Jurkat, Clone E6-1 (cell line): ENCODE measurements at regions not wholly inside any gene's neighbourhood (a gene's known extent, or its start where the extent isn't known, plus 50 kb on each side); places are given as distances from the start of the nearest gene placed in this dataset.
"Not testable (repeated sequence)": the region's sequence is repeated elsewhere in the genome, so short reads cannot be mapped to it uniquely, and the experiment has no call there.

Experiments
- DNase-seq: peaks from one replicate; pipeline ENCODE4 v3.0.0-alpha.2; 2011; ENCODE audit warnings: low read depth, low spot score
- H3K4me3 ChIP-seq: 2 replicates; pipeline ENCODE4 v1.5.1; 2011; ENCODE audit warnings: mild to moderate bottlenecking, low read length, control low read depth, moderate library complexity

DNA sequence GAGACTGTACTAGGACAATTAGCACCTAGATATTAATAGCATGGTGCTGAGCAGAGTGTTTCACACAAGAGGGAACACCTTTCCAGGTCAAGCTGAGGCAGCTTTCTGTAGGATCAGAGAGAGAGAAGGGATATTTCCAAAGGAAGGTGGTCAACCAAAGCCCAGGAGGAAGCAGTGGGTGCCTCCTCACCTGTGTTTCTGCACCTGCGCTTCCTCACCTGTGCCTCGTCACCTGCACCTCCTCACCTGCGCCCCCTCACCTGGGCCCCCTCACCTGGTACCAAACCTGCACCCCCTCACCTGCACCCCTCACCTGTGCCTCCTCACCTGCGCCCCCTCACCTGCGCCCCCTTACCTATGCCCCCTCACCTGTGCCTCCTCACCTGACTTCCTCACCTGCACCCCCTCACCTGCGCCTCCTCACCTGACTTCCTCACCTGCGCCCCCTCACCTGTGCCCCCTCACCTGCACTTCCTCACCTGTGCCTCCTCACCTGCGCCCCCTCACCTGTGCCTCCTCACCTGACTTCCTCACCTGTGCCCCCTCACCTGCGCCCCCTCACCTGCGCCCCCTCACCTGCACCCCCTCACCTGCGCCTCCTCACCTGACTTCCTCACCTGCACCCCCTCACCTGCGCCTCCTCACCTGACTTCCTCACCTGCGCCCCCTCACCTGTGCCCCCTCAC lies 67.9 kb downstream of the TTLL2 start:
- DNase-seq = no peak
- H3K4me3 ChIP-seq = no peak overlapping the region

DNA sequence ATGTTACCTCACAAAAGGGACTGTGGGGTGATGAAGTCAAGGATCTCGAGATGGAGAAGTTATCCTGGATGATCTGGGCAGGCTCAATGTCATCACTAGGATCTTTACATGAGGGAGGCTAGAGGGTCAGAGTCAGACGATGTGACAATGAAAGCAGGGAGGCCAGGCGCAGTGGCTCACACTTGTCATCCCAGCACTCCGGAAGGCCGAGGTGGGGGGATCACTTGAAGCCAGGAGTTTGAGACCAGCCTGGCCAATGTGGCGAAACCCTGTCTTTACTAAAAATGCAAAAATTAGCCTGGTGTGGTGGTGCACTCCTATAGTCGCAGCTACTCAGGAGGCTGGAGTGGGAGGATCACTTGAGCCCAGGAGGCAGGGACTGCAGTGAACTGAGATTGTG lies 68.8 kb downstream of the TTLL2 start:
- DNase-seq = no peak
- no peak overlapping the region for H3K4me3 ChIP-seq

DNA sequence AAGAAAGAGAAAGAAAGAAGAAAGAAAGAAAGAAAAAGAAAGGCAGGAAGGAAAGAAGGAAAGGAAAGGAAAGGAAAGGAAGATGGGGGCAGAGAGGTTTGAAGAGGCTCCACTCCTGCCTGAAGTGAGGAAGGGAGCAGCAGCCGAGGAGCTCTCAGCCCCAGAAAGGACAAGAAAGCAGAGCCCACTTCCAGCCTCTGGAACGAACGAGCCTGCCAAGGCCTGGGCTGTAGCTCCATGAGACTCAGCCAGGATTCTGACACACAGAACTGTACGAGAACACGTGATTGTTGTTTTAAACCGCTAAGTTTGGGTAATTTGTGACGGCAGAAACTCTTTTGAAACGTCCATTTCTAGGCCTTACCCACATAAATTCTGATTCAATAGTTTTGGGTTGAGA lies 69.5 kb downstream of the TTLL2 start:
- no peak for DNase-seq
- H3K4me3 ChIP-seq = no peak overlapping the region

DNA sequence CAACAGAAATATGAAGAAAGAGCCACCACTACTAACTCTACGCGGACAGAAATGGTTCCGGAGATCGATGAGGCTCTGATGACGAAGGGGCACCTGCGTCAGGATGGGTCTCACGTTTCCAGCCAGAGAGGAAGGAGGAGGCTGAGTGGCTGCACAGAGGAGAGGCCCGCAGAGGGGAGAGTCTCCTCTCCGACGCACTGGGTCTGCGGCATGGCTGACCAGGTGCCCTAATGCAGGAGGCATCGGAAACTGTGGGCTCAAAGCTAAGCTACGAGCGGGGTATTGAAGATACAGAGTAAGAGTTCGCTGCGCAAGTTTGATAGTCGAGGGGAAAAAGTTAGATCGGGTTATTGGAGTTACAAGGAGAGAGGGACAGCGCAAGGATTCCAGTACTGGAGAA lies 69.9 kb downstream of the TTLL2 start:
- H3K4me3 ChIP-seq = no peak overlapping the region
- DNase-seq = no peak

DNA sequence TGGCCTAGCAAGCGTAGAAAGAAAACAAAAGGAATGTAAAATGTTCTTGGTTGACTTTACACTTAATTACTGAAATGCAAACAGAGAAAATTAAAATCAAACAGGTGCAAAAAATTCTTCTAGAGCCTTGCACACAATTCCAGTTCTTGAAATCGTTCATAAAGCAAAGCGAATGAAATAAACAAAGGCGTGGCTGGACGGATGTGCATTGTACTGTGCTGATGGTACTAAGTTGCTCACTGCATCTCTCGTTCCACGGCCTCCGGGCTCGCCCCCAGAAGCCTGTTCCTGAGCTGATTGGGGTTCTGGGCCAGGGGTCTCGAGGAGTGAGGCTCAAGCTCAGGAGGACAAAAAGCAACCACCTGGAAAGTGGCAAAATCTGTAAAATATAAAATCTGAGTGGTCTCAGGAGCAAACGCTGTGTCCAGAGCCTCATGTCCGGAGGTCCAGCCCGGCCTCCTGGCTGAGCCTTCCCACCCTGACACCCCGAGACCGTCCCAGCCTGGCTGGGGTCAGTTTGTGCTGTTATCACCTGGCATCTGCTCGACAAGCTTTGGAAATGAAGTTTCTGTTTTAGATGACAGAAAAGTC lies 71.3 kb downstream of the TTLL2 start:
- no peak overlapping the region for H3K4me3 ChIP-seq
- DNase-seq = no peak

DNA sequence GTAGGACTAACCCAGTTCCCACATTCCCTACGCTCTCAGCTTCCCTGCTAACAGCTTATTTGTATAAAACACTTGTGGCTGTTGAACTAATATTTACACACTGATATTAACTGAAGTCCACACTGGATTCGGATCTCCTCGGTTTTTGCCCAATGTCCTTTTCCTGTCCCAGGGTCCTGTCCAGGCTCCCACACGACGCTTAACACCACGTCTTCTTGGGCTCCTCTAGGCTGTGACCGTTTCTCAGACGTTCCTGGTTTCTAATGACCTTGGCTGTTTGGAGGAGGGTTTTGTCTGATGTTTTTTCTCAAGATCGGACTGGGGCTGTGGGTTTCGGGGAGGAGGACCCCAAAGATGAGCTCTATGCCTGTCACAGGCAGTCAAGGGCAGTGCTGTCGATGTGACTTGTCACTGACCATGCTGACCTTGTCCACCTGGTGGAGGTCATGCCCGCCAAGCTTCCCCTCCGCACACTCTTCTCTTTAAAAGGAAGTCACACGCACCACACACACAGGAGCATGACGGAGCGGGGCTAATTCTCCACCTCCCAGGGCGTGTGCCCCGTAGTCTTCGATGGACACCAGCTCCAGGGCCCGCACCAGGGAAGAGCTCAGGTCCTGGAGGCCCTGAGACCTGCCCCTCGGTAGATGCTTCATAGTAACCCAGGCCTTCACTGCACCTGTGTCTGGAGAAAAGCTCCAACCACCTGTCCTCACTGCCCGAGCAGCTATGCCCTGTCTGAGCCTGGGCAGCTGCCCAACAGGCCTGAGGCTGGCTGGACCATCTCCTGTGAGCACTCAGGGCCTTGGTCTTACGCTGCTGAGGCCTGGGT lies 72.0 kb downstream of the TTLL2 start:
- DNase-seq = no peak

DNA sequence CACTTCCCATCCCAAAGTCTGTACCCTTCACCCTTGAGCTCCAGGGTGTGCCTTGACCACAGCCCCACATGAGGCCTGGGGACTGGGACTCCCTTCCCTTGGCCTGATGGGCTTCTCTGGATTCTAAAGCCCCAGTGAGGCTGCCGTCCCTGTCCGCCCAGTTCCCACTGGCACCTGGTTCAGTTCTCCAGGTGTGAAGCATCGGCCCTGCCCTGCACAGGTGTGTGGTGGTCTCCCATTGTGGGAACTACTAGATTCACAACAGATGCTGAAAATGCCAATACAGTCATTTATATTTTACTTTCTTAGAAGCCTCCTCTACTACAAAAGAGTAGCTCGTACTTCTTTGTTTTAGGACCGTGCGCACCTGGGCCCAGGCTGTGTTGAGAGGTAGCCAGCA lies 72.8 kb downstream of the TTLL2 start:
- no peak for DNase-seq
- no peak overlapping the region for H3K4me3 ChIP-seq

More for the DNA sequence above, 72.0 kb downstream of the TTLL2 start:
- H3K4me3 ChIP-seq = no peak overlapping the region

DNA sequence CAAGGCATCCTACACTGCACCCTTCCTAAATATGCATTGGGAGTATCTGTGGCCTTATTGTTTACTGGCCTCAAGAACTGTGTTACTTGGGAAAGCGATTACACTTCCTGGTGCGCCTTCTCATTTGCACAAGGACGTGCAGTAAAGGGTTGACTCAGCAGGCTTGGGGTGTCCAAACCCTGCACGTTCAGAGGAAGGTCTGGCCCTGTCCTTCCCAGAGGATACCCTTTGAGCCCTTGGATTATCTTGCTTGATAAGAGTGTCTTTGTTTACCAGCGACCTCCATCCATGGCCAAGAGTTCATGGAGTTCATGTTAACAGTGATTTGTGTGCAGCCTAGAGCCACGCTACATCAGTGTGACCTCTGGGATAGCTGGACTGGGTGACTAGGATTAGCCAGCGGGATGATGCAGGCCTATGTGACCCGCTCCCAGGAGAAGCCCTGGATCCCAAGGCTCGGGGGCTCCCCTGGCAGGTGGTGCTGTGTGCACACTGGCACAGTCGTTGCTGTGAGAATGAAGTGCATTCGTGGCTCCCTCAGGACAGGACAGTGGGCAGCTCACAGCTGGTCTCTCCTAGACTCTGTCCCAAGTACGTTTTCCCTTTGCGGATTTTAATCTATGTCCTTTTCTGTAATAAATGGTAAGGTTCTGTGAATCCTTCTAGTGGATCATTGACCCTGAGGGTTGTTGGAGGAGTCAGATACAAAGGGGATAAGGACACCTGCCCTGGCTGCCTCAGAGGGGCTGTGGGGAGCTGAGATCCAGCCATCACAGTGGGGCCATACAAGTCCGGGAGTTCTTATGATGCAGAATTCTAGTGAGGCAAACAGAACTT lies 73.5 kb downstream of the TTLL2 start:
- no peak overlapping the region for H3K4me3 ChIP-seq
- no peak for DNase-seq

DNA sequence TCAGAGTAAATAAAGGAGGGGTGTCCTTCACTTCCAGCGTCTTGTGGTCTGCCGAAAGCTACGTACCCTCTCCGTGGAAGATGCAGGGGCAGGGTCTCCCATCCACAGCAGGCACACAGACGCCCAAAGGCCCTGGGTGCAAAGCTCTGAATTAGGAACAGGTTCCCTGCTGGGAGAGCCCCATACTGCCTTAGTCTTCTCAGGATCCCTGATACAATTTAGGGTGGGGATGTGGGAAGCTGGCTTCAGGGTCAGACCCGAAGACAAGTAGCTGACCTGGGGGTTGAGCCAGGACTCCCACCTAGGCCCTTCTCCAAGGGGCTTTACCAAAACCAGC lies 74.1 kb downstream of the TTLL2 start:
- H3K4me3 ChIP-seq = no peak overlapping the region
- DNase-seq = no peak

DNA sequence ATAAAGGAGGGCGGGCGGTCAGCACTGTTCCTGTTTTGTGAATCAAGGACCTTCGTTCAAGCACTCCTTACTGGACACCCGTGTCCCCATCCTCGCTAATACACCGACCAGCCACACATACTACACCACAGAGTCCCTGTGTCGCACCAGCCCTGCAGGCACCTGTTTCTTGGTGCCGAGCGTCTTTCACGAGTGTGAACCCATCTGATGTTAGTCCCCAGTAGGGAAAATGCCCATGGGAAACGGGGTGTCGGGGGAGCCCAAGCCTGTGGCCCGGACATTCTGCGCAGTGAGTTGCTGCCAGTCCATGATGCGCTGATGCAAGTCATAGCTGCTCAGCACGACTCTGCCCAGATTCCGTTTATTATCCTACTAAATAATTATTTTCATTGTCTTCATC lies 74.7 kb downstream of the TTLL2 start:
- no peak overlapping the region for H3K4me3 ChIP-seq
- no peak for DNase-seq

DNA sequence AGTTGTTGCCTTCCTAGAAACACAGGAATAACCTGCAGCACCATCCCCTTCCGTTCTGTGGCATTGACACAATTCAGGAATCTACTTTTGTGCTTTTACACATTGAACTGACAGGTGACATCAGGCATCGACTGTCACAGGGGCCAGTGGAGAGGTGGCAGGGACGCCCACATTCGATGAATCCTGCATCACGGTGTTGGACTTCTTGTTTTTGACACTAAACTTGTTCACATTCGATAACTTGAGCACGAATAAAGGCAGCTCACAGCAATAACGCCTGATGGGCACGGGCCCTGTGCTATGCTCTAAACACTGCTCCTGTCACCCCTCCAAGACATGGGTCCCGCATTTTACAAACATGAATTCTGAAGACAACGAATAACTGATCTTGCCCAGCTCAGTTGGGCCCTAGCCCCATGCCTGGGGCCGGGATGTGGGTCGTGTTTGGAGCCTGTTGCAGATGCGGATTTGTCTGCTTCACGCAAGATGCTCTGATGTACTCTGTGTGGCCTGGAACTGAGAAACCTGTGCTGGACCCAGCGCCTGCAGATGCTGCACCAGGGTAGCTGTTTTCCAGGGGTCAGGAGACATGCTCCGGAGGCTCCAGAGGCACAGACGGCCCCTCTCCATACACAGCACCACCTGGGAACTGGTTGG lies 75.7 kb downstream of the TTLL2 start:
- no peak overlapping the region for H3K4me3 ChIP-seq
- no peak for DNase-seq

DNA sequence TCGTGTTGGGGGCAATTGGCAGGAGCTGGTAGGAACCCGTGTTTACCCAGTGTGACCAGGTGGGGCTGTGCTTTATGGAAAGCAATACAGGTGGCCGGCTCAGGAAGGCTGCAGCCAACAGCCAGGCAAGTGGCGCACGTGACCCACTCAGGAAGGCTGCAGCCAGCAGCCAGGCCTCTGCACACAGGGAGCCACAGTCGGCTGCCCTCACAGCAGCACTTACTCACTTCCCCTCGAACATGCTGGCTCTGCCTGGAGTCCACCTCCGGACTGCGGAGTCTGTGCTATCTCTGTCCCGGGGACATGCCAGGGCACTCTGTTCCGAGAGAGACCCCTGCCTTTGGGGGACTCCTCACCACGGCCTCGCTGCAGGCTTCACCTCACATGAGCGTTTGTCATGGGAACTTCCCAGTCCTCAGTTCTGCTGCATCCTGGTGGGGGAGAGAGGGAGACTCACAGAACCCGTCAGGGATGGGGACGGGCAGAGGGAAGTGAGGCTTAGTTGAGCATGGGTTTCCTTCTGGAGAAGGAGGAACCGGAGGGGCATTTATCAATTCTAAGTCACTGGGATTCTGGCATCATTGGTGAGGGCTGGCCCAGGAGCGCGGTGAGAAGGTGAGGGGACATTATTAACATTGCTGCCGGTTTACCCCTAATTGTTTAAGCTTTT lies 76.8 kb downstream of the TTLL2 start:
- no peak overlapping the region for H3K4me3 ChIP-seq
- no peak for DNase-seq

DNA sequence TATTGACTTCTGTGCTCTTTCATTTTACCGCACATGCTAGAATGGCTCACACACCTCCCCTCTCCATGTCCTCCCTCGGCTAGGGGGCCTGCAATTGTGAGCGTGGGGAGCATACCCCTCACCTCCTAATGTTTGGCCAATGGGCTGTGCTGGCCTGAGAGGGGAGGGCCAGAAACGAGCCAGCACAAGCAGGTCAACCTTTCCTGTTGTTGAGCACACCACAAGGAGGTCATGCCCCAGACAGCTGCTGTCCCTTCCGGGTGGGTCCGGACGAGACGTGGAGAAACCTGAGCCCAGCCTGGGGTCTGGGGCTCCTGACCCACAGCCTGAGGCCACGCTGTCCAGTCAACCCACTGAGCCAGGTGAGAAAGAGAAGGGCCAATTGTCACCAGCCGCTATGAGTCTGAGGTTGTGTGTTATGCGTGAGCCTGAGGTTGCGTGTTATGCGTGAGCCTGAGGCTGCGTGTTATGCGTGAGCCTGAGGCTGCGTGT lies 77.4 kb downstream of the TTLL2 start:
- no peak for DNase-seq
- no peak overlapping the region for H3K4me3 ChIP-seq

DNA sequence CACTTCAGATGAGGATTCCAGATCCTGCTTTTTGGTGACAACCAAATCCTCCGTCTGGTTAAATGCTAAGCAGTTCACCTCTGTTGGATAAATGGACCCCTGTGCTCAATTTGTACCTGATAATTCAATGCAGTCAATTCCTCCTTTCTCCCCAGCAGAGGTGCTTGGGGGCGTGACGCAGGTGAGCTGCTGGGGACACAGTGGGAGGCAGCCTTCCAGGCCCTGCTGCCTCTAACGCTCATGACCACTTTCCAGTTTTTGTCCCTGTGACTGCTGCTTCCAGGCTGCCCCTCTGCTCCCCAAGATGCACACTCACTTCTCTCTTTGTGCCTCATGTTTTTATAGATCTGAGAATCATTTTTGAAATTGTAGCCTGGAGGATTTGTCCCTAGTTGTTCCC lies 78.5 kb downstream of the TTLL2 start:
- no peak overlapping the region for H3K4me3 ChIP-seq
- DNase-seq = no peak

DNA sequence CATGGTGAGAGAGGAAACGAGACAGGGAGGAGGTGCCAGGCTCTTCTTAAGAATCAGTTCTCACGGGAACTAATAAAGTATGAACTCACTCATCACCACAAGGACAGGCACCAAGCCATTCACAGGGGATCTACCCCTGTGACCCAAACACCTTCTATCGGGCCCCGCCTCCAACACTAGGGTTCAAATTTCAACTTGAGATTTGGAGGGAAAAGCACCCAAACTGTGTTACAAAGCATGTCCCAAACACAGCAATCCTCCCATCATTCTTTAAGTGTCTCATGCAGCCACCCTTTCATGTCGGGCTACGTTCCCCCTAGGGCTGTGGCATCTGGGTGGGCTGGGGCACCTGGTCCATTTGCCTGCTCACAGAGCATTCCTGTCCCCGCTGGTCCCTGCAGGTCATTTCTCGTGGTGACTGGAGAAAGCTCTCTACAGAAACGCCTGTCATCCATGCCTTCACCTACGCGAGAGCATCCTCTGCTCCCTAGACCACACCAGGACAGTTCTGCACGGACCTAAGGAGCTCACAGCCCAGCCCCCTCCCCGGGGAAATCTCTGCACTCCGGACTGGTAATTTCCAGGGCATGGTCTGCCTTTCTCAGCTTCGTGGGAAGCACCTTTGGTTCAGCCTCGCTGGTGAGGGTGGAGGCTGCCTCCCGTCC lies 79.6 kb downstream of the TTLL2 start:
- no peak for DNase-seq
- H3K4me3 ChIP-seq = no peak overlapping the region

DNA sequence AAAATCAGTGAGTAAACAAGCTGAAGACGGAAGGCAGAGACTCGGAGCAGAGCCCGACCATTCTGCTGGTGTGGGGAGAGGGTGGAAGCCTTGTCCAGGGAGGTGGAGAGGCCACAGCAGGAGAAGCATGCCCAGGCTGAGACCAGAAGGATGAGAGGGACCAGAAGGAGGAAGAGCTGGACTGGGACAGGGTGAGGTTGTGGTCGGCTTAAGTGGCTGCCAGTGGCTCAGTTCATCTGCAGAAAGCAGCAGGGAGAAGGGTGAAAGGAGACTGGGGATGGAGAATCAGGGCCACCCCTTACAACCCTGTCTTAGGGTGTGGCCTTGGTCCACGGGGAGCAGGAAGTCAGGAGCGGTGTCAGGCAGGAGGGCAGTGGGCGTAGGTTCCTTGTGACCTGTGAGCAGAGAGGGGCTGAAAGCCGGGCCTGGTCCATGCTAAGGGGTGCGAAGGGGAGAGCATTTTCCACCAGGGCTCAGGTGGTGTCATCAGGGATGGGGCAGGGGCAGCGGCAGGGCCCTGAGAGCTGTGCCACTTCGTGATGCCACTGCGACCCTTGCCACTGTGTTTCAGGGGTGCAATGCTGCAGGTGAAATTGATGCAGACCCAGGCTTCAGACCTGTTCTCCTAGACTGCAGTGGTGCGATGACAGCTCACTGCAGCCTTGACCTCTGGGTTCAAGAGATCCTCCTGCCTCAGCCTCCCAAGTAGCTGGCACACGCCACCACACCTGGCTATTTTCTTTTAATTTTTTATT lies 81.1 kb downstream of the TTLL2 start:
- no peak overlapping the region for H3K4me3 ChIP-seq
- DNase-seq = no peak

DNA sequence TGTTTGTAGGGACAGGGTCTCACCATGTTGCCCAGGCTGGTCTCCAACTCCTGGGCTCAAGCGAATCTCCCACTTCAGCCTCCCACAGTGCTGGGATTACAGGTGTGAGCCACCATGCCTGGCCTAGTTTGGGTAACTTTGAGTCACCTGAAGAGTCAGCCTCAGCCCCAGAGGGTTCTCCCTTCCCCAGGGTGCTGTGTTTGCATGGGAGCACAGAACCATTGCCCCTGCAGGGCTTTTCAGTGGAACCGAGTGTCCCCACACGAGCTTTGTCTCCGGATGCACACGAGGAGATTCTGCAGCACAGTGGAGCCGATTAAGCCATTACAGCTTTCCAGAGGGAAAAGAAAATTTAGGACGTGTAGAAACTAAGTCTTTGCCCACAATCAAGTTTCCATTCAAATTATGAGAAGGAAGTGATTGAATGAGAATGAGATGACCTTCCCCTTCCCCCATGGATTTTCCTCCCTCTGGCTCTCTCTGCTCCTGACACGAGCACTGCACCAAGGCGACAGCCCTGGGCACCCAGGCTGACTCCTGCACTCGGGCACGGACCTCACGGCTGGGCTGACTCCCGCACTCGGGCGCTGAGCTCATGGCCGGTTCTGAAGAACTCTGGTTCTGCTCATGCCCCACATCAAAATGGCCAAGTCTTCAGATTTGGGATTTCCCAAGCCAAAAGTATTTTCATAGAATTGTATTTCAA lies 81.8 kb downstream of the TTLL2 start:
- H3K4me3 ChIP-seq, DNase-seq: not testable (repeated sequence)
